ENCODE measurements at regions not wholly inside any gene's neighbourhood (a gene's known extent, or its start where the extent isn't known, plus 50 kb on each side); places are given as distances from the start of the nearest gene placed in this dataset.
"Not testable (repeated sequence)": the region's sequence is repeated elsewhere in the genome, so short reads cannot be mapped to it uniquely, and the experiment has no call there.

DNA sequence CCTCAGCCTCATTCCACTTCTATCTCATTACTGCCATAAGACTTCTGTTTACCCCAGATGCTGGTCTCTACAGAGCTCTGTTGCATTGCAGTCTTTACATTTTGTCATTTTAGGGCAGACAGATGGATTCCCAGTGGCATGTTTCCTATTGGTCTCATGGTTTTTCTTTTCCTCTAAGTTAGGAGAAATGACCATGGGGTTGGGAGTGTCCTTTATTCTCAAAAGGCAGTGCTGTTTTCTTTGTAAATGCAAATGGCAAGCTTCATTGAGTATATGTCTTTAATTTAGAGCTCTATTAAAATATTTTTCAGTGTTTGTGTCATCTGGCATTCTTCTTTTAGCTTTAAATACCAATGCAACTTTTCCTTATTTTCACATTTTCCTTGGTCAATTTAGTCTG, 57.0 kb downstream of the MSTN start:
- no peak for DNase-seq
- Mint-ChIP-seq H3K36me3 (ENCODE audit: low read depth) (no peaks in the 10 kb centered on the region), H3K4me3 (no peak overlapping the region), H3K27me3 (ENCODE audit: insufficient read depth) (no peaks in the 10 kb centered on the region; the same call in none of the 2 replicates), H3K4me1 (ENCODE audit: low read depth) (no peaks in the 10 kb centered on the region), H3K9me3 (no peaks in the 10 kb centered on the region), H3K27ac (no peak overlapping the region)
- TF ChIP-seq, protein P1, sequence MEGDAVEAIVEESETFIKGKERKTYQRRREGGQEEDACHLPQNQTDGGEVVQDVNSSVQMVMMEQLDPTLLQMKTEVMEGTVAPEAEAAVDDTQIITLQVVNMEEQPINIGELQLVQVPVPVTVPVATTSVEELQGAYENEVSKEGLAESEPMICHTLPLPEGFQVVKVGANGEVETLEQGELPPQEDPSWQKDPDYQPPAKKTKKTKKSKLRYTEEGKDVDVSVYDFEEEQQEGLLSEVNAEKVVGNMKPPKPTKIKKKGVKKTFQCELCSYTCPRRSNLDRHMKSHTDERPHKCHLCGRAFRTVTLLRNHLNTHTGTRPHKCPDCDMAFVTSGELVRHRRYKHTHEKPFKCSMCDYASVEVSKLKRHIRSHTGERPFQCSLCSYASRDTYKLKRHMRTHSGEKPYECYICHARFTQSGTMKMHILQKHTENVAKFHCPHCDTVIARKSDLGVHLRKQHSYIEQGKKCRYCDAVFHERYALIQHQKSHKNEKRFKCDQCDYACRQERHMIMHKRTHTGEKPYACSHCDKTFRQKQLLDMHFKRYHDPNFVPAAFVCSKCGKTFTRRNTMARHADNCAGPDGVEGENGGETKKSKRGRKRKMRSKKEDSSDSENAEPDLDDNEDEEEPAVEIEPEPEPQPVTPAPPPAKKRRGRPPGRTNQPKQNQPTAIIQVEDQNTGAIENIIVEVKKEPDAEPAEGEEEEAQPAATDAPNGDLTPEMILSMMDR (IDR thresholded peaks at IDR 0.05), result no peak

DNA sequence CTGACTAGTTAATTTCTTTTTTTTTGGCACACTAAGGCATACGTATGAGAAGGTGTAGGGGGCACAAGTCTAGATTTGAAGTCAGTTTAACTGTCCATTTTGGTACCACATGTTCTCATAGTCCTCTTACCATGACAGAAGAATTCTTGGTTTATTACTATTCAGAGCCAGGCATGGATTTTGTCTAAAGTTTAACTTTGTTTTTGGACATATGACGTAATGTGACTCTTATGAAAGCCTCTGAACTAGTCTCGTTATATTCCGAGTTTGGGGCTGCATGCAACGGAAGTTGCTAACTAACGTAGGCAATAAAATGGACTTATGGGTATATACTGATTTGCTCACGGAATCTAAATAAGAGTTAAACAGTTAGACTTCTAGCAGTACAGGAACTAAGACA, 62.9 kb downstream of the MSTN start:
- Mint-ChIP-seq H3K27me3 (ENCODE audit: insufficient read depth) (peaks cover 2% of the 10 kb centered on the region), H3K4me1 (ENCODE audit: low read depth) (no peaks in the 10 kb centered on the region), H3K27ac (no peak overlapping the region), H3K9me3 (peaks cover 16% of the 10 kb centered on the region), H3K36me3 (ENCODE audit: low read depth) (peaks cover 14% of the 10 kb centered on the region; the same call in 1 of the 2 replicates), H3K4me3 (no peak overlapping the region)
- TF ChIP-seq, protein P1 (IDR thresholded peaks at IDR 0.05), result no peak
- no peak for DNase-seq

DNA sequence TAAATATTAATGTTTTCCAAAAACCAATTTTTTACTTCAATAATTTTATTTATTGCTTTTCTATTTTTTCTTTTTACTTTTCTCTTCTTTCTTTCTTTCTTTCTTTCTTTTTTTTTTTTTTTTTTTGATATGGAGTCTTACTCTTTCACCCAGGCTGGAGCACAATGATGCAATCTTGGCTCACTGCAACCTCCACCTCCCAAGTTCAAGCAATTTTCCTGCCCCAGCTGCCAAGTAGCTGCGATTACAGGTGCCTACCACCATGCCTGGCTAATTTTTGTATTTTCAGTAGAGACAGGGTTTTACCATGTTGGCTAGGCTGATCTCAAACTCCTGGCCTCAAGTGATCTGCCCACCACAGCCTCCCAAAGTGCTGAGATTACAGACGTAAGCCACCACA, 63.9 kb downstream of the MSTN start:
- H3K4me1 Mint-ChIP-seq (ENCODE audit: low read depth); H3K27ac Mint-ChIP-seq; DNase-seq; H3K27me3 Mint-ChIP-seq (ENCODE audit: insufficient read depth); H3K4me3 Mint-ChIP-seq: not testable (repeated sequence)
- Mint-ChIP-seq H3K9me3 (peaks cover 20% of the 10 kb centered on the region), H3K36me3 (ENCODE audit: low read depth) (peaks cover 14% of the 10 kb centered on the region; the same call in 1 of the 2 replicates)

DNA sequence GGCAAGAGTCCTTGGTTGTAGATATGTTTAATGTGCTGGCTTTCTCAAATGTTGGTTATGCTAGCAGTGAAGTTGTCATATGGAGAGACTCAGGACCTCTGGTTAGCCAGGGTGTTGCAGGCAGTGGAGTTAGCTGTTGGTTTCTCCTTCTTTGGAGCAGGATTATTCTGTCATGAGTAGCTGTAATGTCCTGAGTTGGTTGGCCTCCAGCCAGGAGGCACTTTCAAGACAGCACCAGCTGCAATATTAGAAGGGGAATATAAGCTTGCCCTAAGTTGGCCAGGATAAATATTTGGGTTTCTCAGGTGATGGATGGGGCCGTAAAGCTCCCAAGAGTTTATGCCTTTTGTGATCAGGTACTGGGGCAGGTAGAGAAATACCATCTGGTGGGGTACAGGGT, 65.5 kb downstream of the MSTN start:
- Mint-ChIP-seq H3K4me1 (ENCODE audit: low read depth) (no peaks in the 10 kb centered on the region), H3K27me3 (ENCODE audit: insufficient read depth) (peaks cover 4% of the 10 kb centered on the region), H3K36me3 (ENCODE audit: low read depth) (peaks cover 14% of the 10 kb centered on the region; the same call in 1 of the 2 replicates), H3K9me3 (peaks cover 25% of the 10 kb centered on the region), H3K4me3 (no peak overlapping the region), H3K27ac (no peak overlapping the region)
- DNase-seq, result no peak
- TF ChIP-seq, protein P1 (IDR thresholded peaks at IDR 0.05), result no peak

DNA sequence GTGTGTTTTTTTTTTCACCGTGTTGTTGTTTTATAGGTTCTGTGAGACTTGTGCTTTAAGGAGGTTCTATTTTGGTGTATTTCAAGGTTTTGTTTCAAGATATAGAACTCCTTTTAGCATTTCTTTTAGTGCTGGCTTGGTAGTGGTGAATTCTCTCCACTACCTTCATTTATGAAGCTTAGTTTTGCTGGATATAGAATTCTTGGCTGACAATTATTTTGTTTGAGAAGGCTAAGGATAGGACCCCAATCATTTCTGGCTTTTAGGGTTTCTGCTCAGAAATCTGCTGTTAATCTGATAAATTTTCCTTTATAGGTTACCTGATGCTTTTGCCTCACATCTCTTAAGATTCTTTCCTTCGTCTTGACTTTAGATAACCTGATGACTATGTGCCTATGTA, 66.8 kb downstream of the MSTN start:
- no peak overlapping the region for H3K4me3 Mint-ChIP-seq
- H3K36me3 Mint-ChIP-seq (ENCODE audit: low read depth), result peaks cover 14% of the 10 kb centered on the region; the same call in 1 of the 2 replicates
- peaks cover 25% of the 10 kb centered on the region for H3K9me3 Mint-ChIP-seq
- TF ChIP-seq, protein P1 (IDR thresholded peaks at IDR 0.05), result no peak
- H3K27me3 Mint-ChIP-seq (ENCODE audit: insufficient read depth), result peaks cover 4% of the 10 kb centered on the region
- no peak for DNase-seq
- no peak overlapping the region for H3K27ac Mint-ChIP-seq
- H3K4me1 Mint-ChIP-seq (ENCODE audit: low read depth), result no peaks in the 10 kb centered on the region

DNA sequence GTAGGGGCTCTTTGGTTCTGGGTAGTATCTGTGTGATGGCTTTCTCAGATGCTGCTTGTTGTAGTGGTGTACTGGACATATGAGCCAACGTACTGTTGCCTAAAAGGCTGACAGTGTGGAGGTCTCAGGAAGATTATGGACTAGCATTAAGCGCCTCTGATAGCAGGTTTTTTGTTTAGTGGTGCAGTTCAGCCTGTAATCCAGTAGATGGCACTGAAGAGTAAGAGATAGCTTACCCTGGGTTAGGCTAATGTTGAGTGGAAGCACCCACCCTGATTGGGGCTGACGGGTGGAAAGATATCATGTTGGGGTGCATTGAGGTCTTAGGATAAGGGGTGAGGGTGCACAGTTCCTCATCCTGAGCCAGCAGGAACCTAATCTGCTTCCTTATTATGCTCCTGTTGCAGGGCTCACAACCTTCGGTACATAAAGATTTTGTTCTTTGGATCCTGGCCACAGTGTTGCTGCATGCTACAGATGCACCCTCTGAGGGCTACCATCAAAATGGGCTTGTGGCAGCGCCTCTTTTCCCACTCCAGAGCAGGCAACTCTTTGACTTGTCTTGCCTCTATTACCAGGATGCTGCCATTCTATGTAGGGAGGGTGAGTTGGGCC, 79.6 kb downstream of the MSTN start:
- H3K9me3 Mint-ChIP-seq, result peaks cover 41% of the 10 kb centered on the region
- no peak for DNase-seq
- no peaks in the 10 kb centered on the region; the same call in none of the 2 replicates for H3K27me3 Mint-ChIP-seq (ENCODE audit: insufficient read depth)
- no peaks in the 10 kb centered on the region for H3K4me1 Mint-ChIP-seq (ENCODE audit: low read depth)
- no peak overlapping the region for H3K4me3 Mint-ChIP-seq
- TF ChIP-seq, protein P1 (IDR thresholded peaks at IDR 0.05), result peak; percentile 73
- peaks cover 28% of the 10 kb centered on the region for H3K36me3 Mint-ChIP-seq (ENCODE audit: low read depth)
- H3K27ac Mint-ChIP-seq, result no peak overlapping the region

All from HFFc6 (cell line).